SK-N-SH treated with all-trans-retinoic acid at 6 μM for 48 hours (cell line): ENCODE measurements at regions not wholly inside any gene's neighbourhood (a gene's known extent, or its start where the extent isn't known, plus 50 kb on each side); places are given as distances from the start of the nearest gene placed in this dataset.

Experiments
- ATAC-seq: fragments of 200-7000 bp; cut with Tn5 transposase; 3 replicates; pipeline ENCODE4 v1.9.1; 2020; ENCODE audit warnings: mild to moderate bottlenecking, moderate library complexity
- ARNTL ChIP-seq: fragments of 450-650 bp; formaldehyde crosslinking; IDR thresholded peaks from 2 replicates; pipeline ENCODE4 v1.5.0; 2020; ENCODE audit warnings: low read depth, mild to moderate bottlenecking, moderate library complexity, borderline replicate concordance
- BACH2 ChIP-seq: fragments of 250-450 bp; sonication (Bioruptor Pico); IDR thresholded peaks from 2 replicates; pipeline ENCODE4 v1.9.0; 2021; ENCODE audit warnings: mild to moderate bottlenecking, borderline replicate concordance
- ESRRG ChIP-seq: fragments of 250-450 bp; sonication (Bioruptor Pico); IDR thresholded peaks from 2 replicates; pipeline ENCODE4 v1.6.1; 2021; ENCODE audit warnings: mild to moderate bottlenecking
- POU6F1 ChIP-seq: fragments of 250-450 bp; sonication (Bioruptor Pico); IDR thresholded peaks from 2 replicates; pipeline ENCODE4 v1.8.0; 2021; ENCODE audit warnings: low read depth, mild to moderate bottlenecking, moderate library complexity, borderline replicate concordance
- RARB ChIP-seq: fragments of 250-450 bp; sonication (Bioruptor Pico); IDR thresholded peaks from 2 replicates; pipeline ENCODE4 v1.8.0; 2021; ENCODE audit warnings: mild to moderate bottlenecking, moderate library complexity
- SNAI2 ChIP-seq: fragments of 250-450 bp; sonication (Bioruptor Pico); IDR thresholded peaks from 2 replicates; pipeline ENCODE4 v1.5.0; 2020; ENCODE audit warnings: mild to moderate bottlenecking, moderate library complexity
- TCF4 ChIP-seq: fragments of 250-450 bp; sonication (Bioruptor Pico); IDR thresholded peaks from 2 replicates; pipeline ENCODE4 v1.8.0; 2021; ENCODE audit warnings: mild to moderate bottlenecking, moderate library complexity, borderline replicate concordance
- TOX ChIP-seq: fragments of 250-450 bp; sonication (Bioruptor Pico); IDR thresholded peaks from 2 replicates; pipeline ENCODE4 v1.8.0; 2021; ENCODE audit warnings: mild to moderate bottlenecking, moderate library complexity, borderline replicate concordance
- TSHZ2 ChIP-seq: fragments of 250-450 bp; sonication (Bioruptor Pico); IDR thresholded peaks from 2 replicates; pipeline ENCODE4 v1.5.0; 2020; ENCODE audit warnings: mild to moderate bottlenecking, moderate library complexity
- ZC3H10 ChIP-seq: fragments of 250-450 bp; sonication (Bioruptor Pico); IDR thresholded peaks from 2 replicates; pipeline ENCODE4 v1.5.1; 2021; ENCODE audit warnings: mild to moderate bottlenecking, moderate library complexity
- ZFP3 ChIP-seq: fragments of 250-450 bp; sonication (Bioruptor Pico); IDR thresholded peaks from 2 replicates; pipeline ENCODE4 v1.5.0; 2020; ENCODE audit warnings: mild to moderate bottlenecking, moderate library complexity
- ZFP30 ChIP-seq: fragments of 450-650 bp; formaldehyde crosslinking; IDR thresholded peaks from 2 replicates; pipeline ENCODE4 v1.5.0; 2022; ENCODE audit warnings: mild to moderate bottlenecking, moderate library complexity
- ZNF565 ChIP-seq: fragments of 450-650 bp; formaldehyde crosslinking; conservative IDR thresholded peaks from 2 replicates; pipeline ENCODE4 v1.5.0; 2020; ENCODE audit warnings: low read depth, mild to moderate bottlenecking, moderate library complexity
- ZNF70 ChIP-seq: fragments of 450-650 bp; formaldehyde crosslinking; IDR thresholded peaks from 2 replicates; pipeline ENCODE4 v1.5.0; 2020; ENCODE audit warnings: mild to moderate bottlenecking, moderate library complexity
- ZNF8 ChIP-seq: fragments of 450-650 bp; formaldehyde crosslinking; IDR thresholded peaks from 2 replicates; pipeline ENCODE4 v1.5.0; 2020; ENCODE audit warnings: mild to moderate bottlenecking, moderate library complexity
- TF ChIP-seq, protein P1 (sequence below): fragments of 250-450 bp; sonication (Bioruptor Pico); IDR thresholded peaks from 2 replicates; pipeline ENCODE4 v1.5.1; 2021; ENCODE audit warnings: mild to moderate bottlenecking, moderate library complexity
- TF ChIP-seq, protein P2 (sequence below): fragments of 250-450 bp; sonication (Bioruptor Pico); IDR thresholded peaks from 2 replicates; pipeline ENCODE4 v1.8.0; 2020; ENCODE audit warnings: mild to moderate bottlenecking, moderate library complexity, borderline replicate concordance
- TF ChIP-seq, protein P3 (sequence below): fragments of 250-450 bp; sonication (Bioruptor Pico); IDR thresholded peaks from 2 replicates; pipeline ENCODE4 v1.5.1; 2020; ENCODE audit warnings: low read depth, mild to moderate bottlenecking, moderate library complexity

- TF ChIP-seq, protein P1, sequence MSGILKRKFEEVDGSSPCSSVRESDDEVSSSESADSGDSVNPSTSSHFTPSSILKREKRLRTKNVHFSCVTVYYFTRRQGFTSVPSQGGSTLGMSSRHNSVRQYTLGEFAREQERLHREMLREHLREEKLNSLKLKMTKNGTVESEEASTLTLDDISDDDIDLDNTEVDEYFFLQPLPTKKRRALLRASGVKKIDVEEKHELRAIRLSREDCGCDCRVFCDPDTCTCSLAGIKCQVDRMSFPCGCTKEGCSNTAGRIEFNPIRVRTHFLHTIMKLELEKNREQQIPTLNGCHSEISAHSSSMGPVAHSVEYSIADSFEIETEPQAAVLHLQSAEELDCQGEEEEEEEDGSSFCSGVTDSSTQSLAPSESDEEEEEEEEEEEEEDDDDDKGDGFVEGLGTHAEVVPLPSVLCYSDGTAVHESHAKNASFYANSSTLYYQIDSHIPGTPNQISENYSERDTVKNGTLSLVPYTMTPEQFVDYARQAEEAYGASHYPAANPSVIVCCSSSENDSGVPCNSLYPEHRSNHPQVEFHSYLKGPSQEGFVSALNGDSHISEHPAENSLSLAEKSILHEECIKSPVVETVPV (CRISPR knock-in tag), result no peak
- TF ChIP-seq ZNF8 (no peak), BACH2 (CRISPR knock-in tag) (no peak), POU6F1 (CRISPR knock-in tag) (no peak), ZNF70 (CRISPR knock-in tag) (no peak), ESRRG (CRISPR knock-in tag) (no peak), ZC3H10 (no peak), TOX (CRISPR knock-in tag) (no peak), TSHZ2 (CRISPR knock-in tag) (no peak), RARB (CRISPR knock-in tag) (no peak), TCF4 (CRISPR knock-in tag) (no peak), ARNTL (no peak), ZNF565 (CRISPR knock-in tag) (no peak), ZFP30 (CRISPR knock-in tag) (no peak), SNAI2 (CRISPR knock-in tag) (no peak)
- TF ChIP-seq, protein P2, sequence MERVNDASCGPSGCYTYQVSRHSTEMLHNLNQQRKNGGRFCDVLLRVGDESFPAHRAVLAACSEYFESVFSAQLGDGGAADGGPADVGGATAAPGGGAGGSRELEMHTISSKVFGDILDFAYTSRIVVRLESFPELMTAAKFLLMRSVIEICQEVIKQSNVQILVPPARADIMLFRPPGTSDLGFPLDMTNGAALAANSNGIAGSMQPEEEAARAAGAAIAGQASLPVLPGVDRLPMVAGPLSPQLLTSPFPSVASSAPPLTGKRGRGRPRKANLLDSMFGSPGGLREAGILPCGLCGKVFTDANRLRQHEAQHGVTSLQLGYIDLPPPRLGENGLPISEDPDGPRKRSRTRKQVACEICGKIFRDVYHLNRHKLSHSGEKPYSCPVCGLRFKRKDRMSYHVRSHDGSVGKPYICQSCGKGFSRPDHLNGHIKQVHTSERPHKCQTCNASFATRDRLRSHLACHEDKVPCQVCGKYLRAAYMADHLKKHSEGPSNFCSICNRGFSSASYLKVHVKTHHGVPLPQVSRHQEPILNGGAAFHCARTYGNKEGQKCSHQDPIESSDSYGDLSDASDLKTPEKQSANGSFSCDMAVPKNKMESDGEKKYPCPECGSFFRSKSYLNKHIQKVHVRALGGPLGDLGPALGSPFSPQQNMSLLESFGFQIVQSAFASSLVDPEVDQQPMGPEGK (CRISPR knock-in tag), result no peak
- TF ChIP-seq, protein P3, sequence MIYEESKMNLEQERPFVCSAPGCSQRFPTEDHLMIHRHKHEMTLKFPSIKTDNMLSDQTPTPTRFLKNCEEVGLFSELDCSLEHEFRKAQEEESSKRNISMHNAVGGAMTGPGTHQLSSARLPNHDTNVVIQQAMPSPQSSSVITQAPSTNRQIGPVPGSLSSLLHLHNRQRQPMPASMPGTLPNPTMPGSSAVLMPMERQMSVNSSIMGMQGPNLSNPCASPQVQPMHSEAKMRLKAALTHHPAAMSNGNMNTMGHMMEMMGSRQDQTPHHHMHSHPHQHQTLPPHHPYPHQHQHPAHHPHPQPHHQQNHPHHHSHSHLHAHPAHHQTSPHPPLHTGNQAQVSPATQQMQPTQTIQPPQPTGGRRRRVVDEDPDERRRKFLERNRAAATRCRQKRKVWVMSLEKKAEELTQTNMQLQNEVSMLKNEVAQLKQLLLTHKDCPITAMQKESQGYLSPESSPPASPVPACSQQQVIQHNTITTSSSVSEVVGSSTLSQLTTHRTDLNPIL (CRISPR knock-in tag), result no peak
These were observed 128.5 kb upstream of the CYSLTR1 start for GRCh38 chrX:78455901-78456300.

DNA sequence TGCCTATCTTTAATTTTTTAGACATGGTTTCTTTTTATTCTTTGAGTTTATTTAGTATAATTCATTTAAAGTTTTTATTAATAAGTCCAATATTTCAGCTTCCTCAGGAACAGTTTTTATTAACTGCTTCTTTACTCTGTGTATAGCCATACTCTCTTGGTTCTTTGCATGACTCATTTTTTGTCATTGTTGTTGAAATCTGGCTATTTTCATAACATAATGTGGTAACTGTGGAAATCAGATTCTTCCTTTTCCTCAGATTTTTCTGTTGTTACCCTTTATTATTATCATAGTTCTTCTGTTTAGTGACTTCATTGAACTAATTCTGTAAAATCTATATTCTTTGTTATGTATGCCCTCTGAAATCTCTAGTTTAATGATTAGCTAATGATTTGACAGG lies 124.9 kb upstream of the CYSLTR1 start:
- no peak for TF ChIP-seq RARB (CRISPR knock-in tag)
- TF ChIP-seq ZFP30 (CRISPR knock-in tag), result no peak
- TF ChIP-seq, protein P2 (CRISPR knock-in tag), result no peak
- TF ChIP-seq TSHZ2 (CRISPR knock-in tag), result no peak
- no peak for TF ChIP-seq ZNF565 (CRISPR knock-in tag)
- TF ChIP-seq ZFP3 (CRISPR knock-in tag), result no peak
- TF ChIP-seq, protein P3 (CRISPR knock-in tag), result no peak
- no peak for TF ChIP-seq POU6F1 (CRISPR knock-in tag)
- TF ChIP-seq BACH2 (CRISPR knock-in tag), result no peak
- TF ChIP-seq ZNF8, result no peak
- TF ChIP-seq, all 23 proteins: peak for 0
- no peak for ATAC-seq

More at GRCh38 chrX:78455901-78456300, 128.5 kb upstream of the CYSLTR1 start:
- ATAC-seq, result no peak
